ENCODE measurements at regions not wholly inside any gene's neighbourhood (a gene's known extent, or its start where the extent isn't known, plus 50 kb on each side); places are given as distances from the start of the nearest gene placed in this dataset.

DNA sequence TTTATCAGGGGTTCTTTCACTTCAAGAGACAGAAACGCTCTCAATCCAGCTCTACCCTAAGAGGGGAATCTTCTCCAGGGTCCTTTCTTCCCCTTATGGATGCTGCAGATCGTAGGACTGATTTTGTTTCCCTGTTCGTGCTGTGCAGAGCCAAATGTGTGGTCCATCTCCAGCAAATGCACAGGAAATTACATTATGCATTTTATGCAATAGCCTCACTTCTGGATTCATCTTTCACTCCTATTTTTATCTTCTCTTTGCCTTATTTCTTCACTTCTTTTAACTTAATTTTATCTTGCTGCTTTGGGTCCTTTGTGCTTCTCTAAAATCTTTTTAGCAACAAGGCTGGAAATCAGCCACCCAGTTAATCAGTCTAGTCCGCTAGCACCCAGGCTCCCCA lies 184.5 kb upstream of the INHBA start:
- TF ChIP-seq, protein P1, sequence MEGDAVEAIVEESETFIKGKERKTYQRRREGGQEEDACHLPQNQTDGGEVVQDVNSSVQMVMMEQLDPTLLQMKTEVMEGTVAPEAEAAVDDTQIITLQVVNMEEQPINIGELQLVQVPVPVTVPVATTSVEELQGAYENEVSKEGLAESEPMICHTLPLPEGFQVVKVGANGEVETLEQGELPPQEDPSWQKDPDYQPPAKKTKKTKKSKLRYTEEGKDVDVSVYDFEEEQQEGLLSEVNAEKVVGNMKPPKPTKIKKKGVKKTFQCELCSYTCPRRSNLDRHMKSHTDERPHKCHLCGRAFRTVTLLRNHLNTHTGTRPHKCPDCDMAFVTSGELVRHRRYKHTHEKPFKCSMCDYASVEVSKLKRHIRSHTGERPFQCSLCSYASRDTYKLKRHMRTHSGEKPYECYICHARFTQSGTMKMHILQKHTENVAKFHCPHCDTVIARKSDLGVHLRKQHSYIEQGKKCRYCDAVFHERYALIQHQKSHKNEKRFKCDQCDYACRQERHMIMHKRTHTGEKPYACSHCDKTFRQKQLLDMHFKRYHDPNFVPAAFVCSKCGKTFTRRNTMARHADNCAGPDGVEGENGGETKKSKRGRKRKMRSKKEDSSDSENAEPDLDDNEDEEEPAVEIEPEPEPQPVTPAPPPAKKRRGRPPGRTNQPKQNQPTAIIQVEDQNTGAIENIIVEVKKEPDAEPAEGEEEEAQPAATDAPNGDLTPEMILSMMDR (IDR thresholded peaks at IDR 0.05 in 8 of 11, conservative IDR thresholded peaks at IDR 0.05 in 3 of 11) = no peak
- TF ChIP-seq POLR2A (IDR thresholded peaks at IDR 0.05) = no peak
- TF ChIP-seq POLR2AphosphoS5 (IDR thresholded peaks at IDR 0.05) = no peak

Measured in spleen (tissue), 7 donors.